ENCODE measurements at regions not wholly inside any gene's neighbourhood (a gene's known extent, or its start where the extent isn't known, plus 50 kb on each side); places are given as distances from the start of the nearest gene placed in this dataset.

- no peak for DNase-seq (ENCODE audit: low read depth)
These were observed 110.7 kb downstream of the LITAF start for GRCh38 chr16:11475896-11476630.

DNA sequence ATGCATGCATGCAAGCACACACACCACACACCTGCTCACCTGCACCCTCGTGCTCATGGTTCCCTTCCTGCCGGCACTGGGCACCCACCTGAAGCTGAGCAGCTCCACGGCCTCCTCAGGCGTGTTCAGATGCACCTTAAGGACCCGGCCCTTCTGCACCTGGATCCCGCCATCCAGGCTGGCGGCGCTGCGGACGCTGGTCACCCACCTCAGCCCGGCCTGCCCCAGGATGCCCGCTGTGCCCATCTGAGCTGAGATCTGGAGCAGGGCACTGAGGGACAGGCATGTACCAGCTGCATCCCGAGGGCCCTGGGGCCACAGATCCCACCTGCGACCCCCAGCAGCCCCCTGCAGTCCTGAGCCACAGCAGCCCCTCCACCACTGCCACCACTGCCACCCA lies 110.0 kb downstream of the LITAF start:
- DNase-seq (ENCODE audit: low read depth): no peak

DNA sequence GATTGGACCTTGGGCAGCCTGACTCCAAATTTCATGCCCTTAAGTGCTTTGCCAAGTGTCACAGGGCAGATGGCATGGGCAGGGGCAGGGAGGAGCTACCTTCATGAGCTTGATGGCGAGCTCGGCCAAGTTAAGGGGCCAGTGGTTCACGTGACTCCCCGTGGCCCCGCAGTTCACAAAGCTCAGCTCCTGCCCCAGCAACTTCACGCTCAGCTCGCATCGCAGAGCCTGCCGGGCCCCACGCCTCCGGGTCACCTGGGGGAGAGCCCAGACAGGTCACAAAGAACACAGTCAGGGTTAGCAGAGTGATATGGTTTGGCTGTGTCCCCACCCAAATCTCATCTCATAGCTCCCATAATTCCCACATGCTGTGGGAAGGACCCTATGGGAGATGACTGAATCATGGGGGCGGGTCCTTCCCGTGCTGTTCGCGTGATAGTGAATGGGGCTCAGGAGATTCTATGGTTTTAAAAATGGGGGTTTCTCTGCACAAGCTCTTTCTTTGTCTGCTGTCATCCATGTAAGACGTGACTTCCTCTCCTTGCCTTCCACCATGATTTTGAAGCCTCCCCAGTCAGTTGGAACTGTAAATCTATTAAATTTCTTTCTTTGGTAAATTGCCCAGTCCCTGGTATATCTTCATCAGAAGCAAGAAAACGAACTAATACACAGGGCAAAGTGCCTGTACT lies 108.1 kb downstream of the LITAF start:
- DNase-seq (ENCODE audit: low read depth): no peak

DNA sequence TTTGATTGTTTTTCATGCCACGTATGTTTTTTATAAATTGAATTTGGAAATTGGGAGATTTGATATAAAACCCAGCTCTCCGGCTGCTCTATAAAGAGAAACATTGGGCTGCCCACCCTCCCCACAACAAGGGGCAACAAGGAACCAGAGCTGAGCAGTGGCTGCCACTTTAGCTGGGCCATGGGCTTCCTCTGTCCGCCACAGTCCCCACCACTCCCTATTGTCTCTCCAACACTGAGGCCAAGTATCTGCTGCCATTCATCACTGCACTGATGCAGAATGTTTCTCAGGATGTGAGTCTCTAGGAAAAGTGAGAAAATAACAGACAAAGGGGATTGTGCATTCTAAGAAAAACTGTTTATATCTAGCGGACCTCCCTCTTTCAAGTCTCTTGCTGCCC lies 106.8 kb downstream of the LITAF start:
- no peak for DNase-seq (ENCODE audit: low read depth)

DNA sequence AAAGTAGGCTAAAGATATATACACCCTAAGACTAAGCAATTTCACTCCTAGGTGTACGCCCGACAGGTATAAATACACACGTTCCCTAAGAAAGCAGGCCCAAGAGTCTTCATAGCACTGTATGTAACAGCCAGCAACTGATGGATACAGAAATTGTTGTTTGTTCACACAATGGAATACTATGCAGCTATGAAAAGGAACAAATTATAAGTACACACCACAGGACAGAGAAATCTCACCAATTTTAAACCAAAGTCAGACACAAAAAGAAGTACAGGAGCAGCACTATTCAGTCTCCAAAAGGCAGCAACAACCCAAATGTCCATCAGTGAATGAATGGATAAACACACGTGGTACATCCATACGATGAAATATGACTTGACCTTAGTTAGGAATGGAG lies 106.1 kb downstream of the LITAF start:
- DNase-seq (ENCODE audit: low read depth): no peak

DNA sequence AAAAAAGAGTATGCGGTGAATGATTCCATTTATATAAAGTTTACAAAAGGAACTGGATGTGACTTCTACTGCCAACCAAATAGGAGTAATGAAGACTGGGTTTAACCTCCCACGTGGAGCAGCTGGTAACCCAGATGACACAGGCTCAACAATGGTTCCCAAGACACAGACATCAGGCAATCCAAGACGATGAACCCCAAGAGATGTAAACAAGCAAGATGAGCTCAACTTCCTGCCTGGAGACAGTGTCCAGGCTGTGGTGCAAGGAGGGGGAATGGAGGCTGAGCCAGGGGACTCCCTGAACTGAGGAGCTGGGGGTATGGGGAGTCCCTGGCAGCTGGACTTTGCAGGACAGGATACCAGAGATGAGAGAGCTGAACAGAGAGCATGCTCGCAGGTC lies 104.7 kb downstream of the LITAF start:
- peak; percentile 70 for DNase-seq (ENCODE audit: low read depth)

DNA sequence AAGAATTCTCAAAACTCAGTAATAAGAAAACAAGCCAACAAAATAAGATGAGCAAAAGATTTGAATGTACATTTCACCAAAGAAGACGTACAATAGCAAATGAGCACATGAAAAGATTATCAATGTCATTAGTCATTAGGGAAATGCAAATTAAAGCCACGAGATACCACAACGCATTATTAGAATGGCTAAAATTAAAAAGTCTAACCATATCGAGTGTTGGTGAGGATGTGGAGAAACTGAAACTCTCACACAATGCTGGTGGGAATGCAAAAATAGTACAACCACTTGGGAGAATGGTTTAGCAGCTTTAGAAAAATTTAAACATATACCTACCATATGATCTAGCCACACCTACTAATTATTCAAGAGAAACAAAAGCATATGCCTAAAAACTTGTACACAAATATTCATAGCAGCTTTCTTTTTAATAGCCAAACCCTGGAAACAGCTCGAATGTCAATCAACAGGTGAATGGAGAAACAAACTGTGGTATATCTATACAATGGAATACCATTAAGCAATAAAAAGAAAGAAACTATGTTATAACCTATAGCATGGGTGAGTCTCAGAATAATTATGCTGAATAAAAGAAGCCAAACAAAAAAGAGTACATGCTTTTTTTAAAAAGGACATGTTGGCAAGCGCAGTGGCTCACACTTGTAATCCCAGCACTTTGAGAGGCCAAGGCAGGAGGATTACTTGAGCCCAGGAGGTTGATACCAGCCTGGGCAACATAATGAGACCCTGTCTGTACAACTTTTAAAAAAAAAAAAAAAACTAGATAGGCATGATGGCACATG lies 103.6 kb downstream of the LITAF start:
- DNase-seq (ENCODE audit: low read depth): no peak

DNA sequence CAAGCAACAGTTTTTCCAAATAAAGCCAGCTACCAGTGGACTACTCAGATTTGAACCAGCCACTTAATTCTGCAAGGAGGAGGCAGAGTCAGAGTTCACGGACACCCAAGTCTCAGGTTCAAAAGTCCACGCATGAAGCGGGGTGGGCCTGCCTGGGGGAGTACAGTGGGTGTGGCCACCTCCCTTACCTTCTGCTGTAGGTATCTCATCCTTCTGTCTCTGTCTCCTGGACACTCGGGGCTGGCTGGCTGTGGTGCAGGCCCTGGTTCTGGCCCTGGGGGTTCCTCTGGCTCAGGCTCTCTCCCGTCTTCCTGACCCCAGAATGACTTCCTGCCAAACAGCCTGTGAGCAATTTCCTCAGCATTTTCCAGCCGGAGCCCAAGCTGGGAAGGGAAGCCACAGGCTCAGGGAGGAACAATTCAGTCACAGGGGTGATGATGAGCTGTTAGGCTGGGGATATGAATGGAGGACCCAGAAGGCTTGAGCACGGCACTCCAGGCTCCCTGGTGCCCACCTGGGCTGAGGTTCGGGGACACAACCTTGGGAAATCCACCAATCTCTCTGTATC lies 101.9 kb downstream of the LITAF start:
- DNase-seq (ENCODE audit: low read depth): peak; percentile 84

- DNase-seq (ENCODE audit: low read depth): no peak
These were observed 101.0 kb downstream of the LITAF start for GRCh38 chr16:11485676-11486075.

DNA sequence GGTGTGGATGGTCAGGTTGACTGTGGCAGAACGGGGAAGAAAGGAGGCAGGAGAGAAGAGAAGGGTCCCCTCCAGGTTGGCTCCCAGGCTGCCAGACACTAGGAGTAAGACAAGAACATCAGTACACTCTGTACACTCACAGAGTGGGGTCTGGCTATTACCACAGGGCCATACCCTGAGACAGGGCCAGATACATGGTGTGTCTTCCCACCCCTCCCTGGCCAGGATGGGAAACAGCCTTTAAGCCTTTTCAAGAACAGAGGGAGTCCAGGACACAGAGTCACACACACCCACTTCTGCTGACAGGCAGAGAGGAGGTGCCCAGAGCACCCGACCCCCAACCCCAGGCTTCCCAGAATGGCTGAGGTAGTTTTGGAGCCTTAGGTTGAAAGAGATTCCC lies 99.4 kb downstream of the LITAF start:
- no peak for DNase-seq (ENCODE audit: low read depth)

- no peak for DNase-seq (ENCODE audit: low read depth)
These were observed 98.4 kb downstream of the LITAF start for GRCh38 chr16:11488304-11488703.

GRCh38 chr16:11491524-11491923 lies 95.2 kb downstream of the LITAF start:
- no peak for DNase-seq (ENCODE audit: low read depth)

- DNase-seq (ENCODE audit: low read depth): no peak
These were observed 93.8 kb downstream of the LITAF start for GRCh38 chr16:11492808-11493530.

- DNase-seq (ENCODE audit: low read depth): no peak
These were observed 93.2 kb downstream of the LITAF start for GRCh38 chr16:11493531-11493929.

DNA sequence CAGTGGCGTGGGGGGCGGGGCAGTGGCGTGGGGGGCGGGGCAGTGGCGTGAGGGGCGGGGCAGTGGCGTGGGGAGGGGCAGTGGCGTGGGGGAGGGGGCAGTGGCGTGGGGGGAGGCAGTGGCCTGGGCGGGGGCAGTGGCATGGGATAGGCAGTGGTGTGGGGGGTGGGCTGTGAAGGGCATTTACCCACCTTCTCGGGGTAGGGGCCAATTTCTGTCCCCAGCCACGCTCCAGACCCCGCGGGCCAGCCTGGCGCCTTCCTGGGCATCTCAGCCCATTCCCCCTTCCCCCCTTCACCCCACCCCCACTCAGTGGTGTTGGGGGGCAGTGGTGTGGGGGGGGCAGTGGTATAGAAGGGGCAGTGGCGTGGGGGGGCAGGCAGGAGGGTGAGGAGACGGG lies 92.7 kb downstream of the LITAF start:
- DNase-seq (ENCODE audit: low read depth): no peak

GRCh38 chr16:11494433-11494832 lies 92.3 kb downstream of the LITAF start:
- no peak for DNase-seq (ENCODE audit: low read depth)

DNA sequence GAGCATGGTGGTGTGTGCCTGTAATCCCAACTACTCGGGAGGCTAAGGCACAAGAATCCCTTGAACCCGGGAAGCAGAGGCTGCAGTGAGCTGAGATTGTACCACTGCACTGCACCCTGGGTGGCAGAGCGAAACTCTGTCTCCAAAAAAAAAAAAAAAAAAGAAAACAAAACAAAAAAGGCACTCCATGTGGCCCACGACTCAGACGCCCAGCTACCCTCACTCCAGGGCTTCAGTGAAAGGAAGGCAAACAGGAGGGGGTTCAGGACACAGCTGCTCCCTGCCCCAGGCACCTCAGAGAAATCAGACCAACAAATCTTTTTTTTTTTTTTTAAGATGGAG lies 91.7 kb downstream of the LITAF start:
- no peak for DNase-seq (ENCODE audit: low read depth)

Measured in EH (cell line).